ENCODE measurements at regions not wholly inside any gene's neighbourhood (a gene's known extent, or its start where the extent isn't known, plus 50 kb on each side); places are given as distances from the start of the nearest gene placed in this dataset.

GRCh38 chr21:24265987-24266386 lies 1341.3 kb downstream of the MRPL39 start:
- Histone ChIP-seq H3K9me3 (no peaks in the 10 kb centered on the region), H3K4me1 (no peaks in the 10 kb centered on the region), H3K27ac (no peak overlapping the region), H3K27me3 (no peaks in the 10 kb centered on the region), H3K36me3 (no peaks in the 10 kb centered on the region), H3K4me3 (no peak overlapping the region)
- DNase-seq (no peak), ATAC-seq (ENCODE audit: low FRiP score in 2 of 2) (no peak)
- TF ChIP-seq POLR2A (IDR thresholded peaks at IDR 0.05) (no peak), EP300 (IDR thresholded peaks at IDR 0.05) (no peak), POLR2AphosphoS5 (IDR thresholded peaks at IDR 0.05) (no peak), CTCF (IDR thresholded peaks at IDR 0.05) (no peak)
- 71 to 73% methylated on average over 1 of the region's 1 CpG for WGBS, 2 donors

- TF ChIP-seq EP300 (IDR thresholded peaks at IDR 0.05) (no peak), POLR2A (IDR thresholded peaks at IDR 0.05) (no peak), POLR2AphosphoS5 (IDR thresholded peaks at IDR 0.05) (no peak), CTCF (IDR thresholded peaks at IDR 0.05) (no peak)
- DNase-seq (no peak), ATAC-seq (ENCODE audit: low FRiP score in 2 of 2) (no peak)
- no peaks in the 10 kb centered on the region for H3K4me1 ChIP-seq
- 84 to 87% methylated on average over 3 of the region's 3 CpGs for WGBS, 2 donors
- H3K36me3 ChIP-seq, result no peaks in the 10 kb centered on the region
- no peaks in the 10 kb centered on the region for H3K9me3 ChIP-seq
- H3K27ac ChIP-seq, result no peak overlapping the region
- H3K27me3 ChIP-seq, result no peaks in the 10 kb centered on the region
- no peak overlapping the region for H3K4me3 ChIP-seq
These were observed 1346.5 kb downstream of the MRPL39 start for GRCh38 chr21:24260751-24261150.

GRCh38 chr21:24259241-24259640 lies 1348.0 kb downstream of the MRPL39 start:
- TF ChIP-seq EP300 (IDR thresholded peaks at IDR 0.05), result no peak
- no peak for TF ChIP-seq POLR2A (IDR thresholded peaks at IDR 0.05)
- no peak for TF ChIP-seq POLR2AphosphoS5 (IDR thresholded peaks at IDR 0.05)
- TF ChIP-seq CTCF (IDR thresholded peaks at IDR 0.05), result no peak
- Histone ChIP-seq H3K4me1 (no peaks in the 10 kb centered on the region), H3K4me3 (no peak overlapping the region), H3K27me3 (no peaks in the 10 kb centered on the region), H3K9me3 (no peaks in the 10 kb centered on the region), H3K36me3 (no peaks in the 10 kb centered on the region), H3K27ac (no peak overlapping the region)
- WGBS, 2 donors, result 90 to 97% methylated on average over 1 of the region's 1 CpG
- DNase-seq, result no peak
- no peak for ATAC-seq (ENCODE audit: low FRiP score in 2 of 2)

DNA sequence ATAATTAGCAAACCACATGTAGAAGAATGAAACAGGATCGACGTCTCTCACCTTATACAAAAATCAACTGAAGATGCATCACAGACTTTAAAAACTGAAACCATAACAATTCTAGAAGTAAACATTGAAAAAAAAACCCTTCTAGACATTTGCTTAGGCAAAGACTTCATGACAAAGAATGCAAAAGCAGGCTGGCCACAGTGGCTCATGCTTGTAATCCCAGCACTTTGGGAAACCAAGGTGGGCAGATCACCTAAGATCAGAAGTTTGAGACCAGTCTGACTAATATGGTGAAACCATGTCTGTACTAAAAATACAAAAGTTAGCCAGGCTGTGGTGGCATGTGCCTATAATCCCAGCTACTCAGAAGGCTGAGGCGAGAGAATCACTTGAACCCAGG lies 1351.7 kb downstream of the MRPL39 start:
- 68 to 87% methylated on average over 3 of the region's 3 CpGs for WGBS, 2 donors
- ATAC-seq (ENCODE audit: low FRiP score in 2 of 2), result no peak

More for the DNA sequence above, 1351.7 kb downstream of the MRPL39 start:
- no peak overlapping the region for H3K4me3 ChIP-seq
- no peaks in the 10 kb centered on the region for H3K4me1 ChIP-seq
- no peaks in the 10 kb centered on the region for H3K27me3 ChIP-seq
- H3K27ac ChIP-seq, result no peak overlapping the region
- TF ChIP-seq POLR2AphosphoS5 (IDR thresholded peaks at IDR 0.05) (no peak), POLR2A (IDR thresholded peaks at IDR 0.05) (no peak), EP300 (IDR thresholded peaks at IDR 0.05) (no peak), CTCF (IDR thresholded peaks at IDR 0.05) (no peak)
- H3K36me3 ChIP-seq, result no peaks in the 10 kb centered on the region
- no peak for DNase-seq
- H3K9me3 ChIP-seq, result no peaks in the 10 kb centered on the region
